Mesenchymal stem cell (in vitro differentiated cells and primary cell): ENCODE measurements at regions not wholly inside any gene's neighbourhood (a gene's known extent, or its start where the extent isn't known, plus 50 kb on each side); places are given as distances from the start of the nearest gene placed in this dataset.

Experiments used
- DNase-seq: peaks from one replicate; pipeline ENCODE4 v3.0.0-alpha.2; 2013
- H2AFZ ChIP-seq: one replicate; pipeline ENCODE4 v1.6.1; 2013; ENCODE audit warnings: low read depth, mild to moderate bottlenecking, control low read depth, inconsistent platforms, low read length, moderate library complexity
- H2AK5ac ChIP-seq: 2 replicates; pipeline ENCODE4 v1.6.1; 2013; ENCODE audit warnings: low read length, moderate library complexity, mild to moderate bottlenecking, inconsistent platforms; ENCODE audit not compliant: severe bottlenecking
- H2BK120ac ChIP-seq: one replicate; pipeline ENCODE4 v1.6.1; 2013; ENCODE audit warnings: low read depth, mild to moderate bottlenecking, inconsistent platforms, low read length, moderate library complexity
- H2BK12ac ChIP-seq, 2 experiments: one replicate each; pipeline ENCODE4 v1.6.1; 2013; ENCODE audit warnings: inconsistent platforms in 2 of 2, low read length in 2 of 2, mild to moderate bottlenecking in 2 of 2, moderate library complexity in 2 of 2, control low read depth in 1 of 2
- H2BK15ac ChIP-seq: one replicate; pipeline ENCODE4 v1.6.1; 2013; ENCODE audit warnings: mild to moderate bottlenecking, low read depth, inconsistent platforms; ENCODE audit not compliant: poor library complexity, severe bottlenecking
- H2BK5ac ChIP-seq: 2 replicates; pipeline ENCODE4 v1.6.1; 2013; ENCODE audit warnings: low read depth, mild to moderate bottlenecking, low read length, control low read depth, inconsistent platforms; ENCODE audit not compliant: poor library complexity, severe bottlenecking
- H3K14ac ChIP-seq, 2 experiments: one replicate each; pipeline ENCODE4 v1.6.1; 2013; ENCODE audit warnings: inconsistent platforms in 2 of 2, low read length in 2 of 2, control low read depth in 1 of 2, mild to moderate bottlenecking in 1 of 2, moderate library complexity in 1 of 2
- H3K18ac ChIP-seq, 2 experiments: one replicate each; pipeline ENCODE4 v1.6.1; 2013; ENCODE audit warnings: inconsistent platforms in 2 of 2, low read length in 2 of 2, control low read depth in 1 of 2, low read depth in 1 of 2, mild to moderate bottlenecking in 1 of 2
- H3K23ac ChIP-seq, 2 experiments: one replicate each; pipeline ENCODE4 v1.6.1; 2013; ENCODE audit warnings: inconsistent platforms in 2 of 2, low read length in 2 of 2, mild to moderate bottlenecking in 2 of 2, moderate library complexity in 2 of 2, control low read depth in 1 of 2
- H3K27ac ChIP-seq: 2 replicates; pipeline ENCODE4 v1.5.1; 2013; ENCODE audit warnings: mild to moderate bottlenecking, moderate library complexity, low read length, control low read depth, inconsistent platforms; ENCODE audit not compliant: poor library complexity, severe bottlenecking
- H3K27me3 ChIP-seq, 2 experiments: 2 replicates each; pipeline versions ENCODE4 v1.6.1 to v1.7.0; 2013; ENCODE audit warnings: low read length in 2 of 2, mild to moderate bottlenecking in 2 of 2, moderate library complexity in 2 of 2, control low read depth in 1 of 2, inconsistent platforms in 1 of 2; ENCODE audit not compliant: control insufficient read depth in 1 of 2, insufficient read depth in 1 of 2
- H3K36me3 ChIP-seq, 2 experiments: 2 replicates each; pipeline versions ENCODE4 v1.6.1 to v1.7.0; 2013; ENCODE audit warnings: low read length in 2 of 2, control low read depth in 1 of 2, inconsistent platforms in 1 of 2, low read depth in 1 of 2, mild to moderate bottlenecking in 1 of 2; ENCODE audit not compliant: insufficient read depth in 2 of 2, control insufficient read depth in 1 of 2
- H3K4ac ChIP-seq, 2 experiments: one replicate each; pipeline ENCODE4 v1.6.1; 2013; ENCODE audit warnings: inconsistent platforms in 2 of 2, low read length in 2 of 2, mild to moderate bottlenecking in 2 of 2, moderate library complexity in 2 of 2, control low read depth in 1 of 2, low read depth in 1 of 2
- H3K4me1 ChIP-seq: 2 replicates; pipeline ENCODE4 v1.6.1; 2013; ENCODE audit warnings: low read depth, low read length, control low read depth; ENCODE audit not compliant: control insufficient read depth, insufficient read depth
- H3K4me2 ChIP-seq: 2 replicates; pipeline ENCODE4 v1.6.1; 2013; ENCODE audit warnings: low read length, mild to moderate bottlenecking, inconsistent platforms; ENCODE audit not compliant: poor library complexity, severe bottlenecking
- H3K4me3 ChIP-seq, 2 experiments: 2 replicates each; pipeline versions ENCODE4 v1.5.1 to v1.7.0; 2013; ENCODE audit warnings: low read length in 2 of 2, mild to moderate bottlenecking in 2 of 2, control low read depth in 1 of 2, low read depth in 1 of 2; ENCODE audit not compliant: insufficient read depth in 1 of 2
- H3K79me1 ChIP-seq: replicated peaks from 2 replicates; pipeline ENCODE4 v1.6.1; 2013; ENCODE audit warnings: mild to moderate bottlenecking, control low read depth, low read length, inconsistent platforms; ENCODE audit not compliant: poor library complexity, severe bottlenecking
- H3K9ac ChIP-seq: 2 replicates; pipeline ENCODE4 v1.7.0; 2013; ENCODE audit warnings: mild to moderate bottlenecking, low read length, moderate library complexity
- H3K9me3 ChIP-seq: 2 replicates; pipeline ENCODE4 v1.7.0; 2013; ENCODE audit warnings: mild to moderate bottlenecking, low read length; ENCODE audit not compliant: control insufficient read depth
- H4K8ac ChIP-seq: one replicate; pipeline ENCODE4 v1.6.1; 2013; ENCODE audit warnings: inconsistent platforms, mild to moderate bottlenecking, low read length, moderate library complexity
- H4K91ac ChIP-seq: one replicate; pipeline ENCODE4 v1.6.1; 2013; ENCODE audit warnings: mild to moderate bottlenecking, low read length, inconsistent platforms
- WGBS: methylation state at CpG from one replicate; pipeline ENCODE4 v1.1.7; 2013; ENCODE audit warnings: mixed read lengths; 5-methylcytosine and 5-hydroxymethylcytosine counted together

GRCh38 chr13:48167866-48168265 lies 65.1 kb upstream of the ITM2B start:
- Histone ChIP-seq H3K14ac (no peak overlapping the region), H3K9me3 (no peaks in the 10 kb centered on the region), H2BK5ac (no peak overlapping the region), H3K23ac (no peak overlapping the region), H3K27ac (no peak overlapping the region), H3K79me1 (no peaks in the 10 kb centered on the region), H3K4ac (no peak overlapping the region), H2AK5ac (no peak overlapping the region), H3K9ac (no peak overlapping the region), H3K4me1 (no peaks in the 10 kb centered on the region), H2BK120ac (no peak overlapping the region), H3K36me3 (no peaks in the 10 kb centered on the region), H3K27me3 (no peaks in the 10 kb centered on the region), H3K4me2 (no peak overlapping the region), H2AFZ (no peak overlapping the region), H4K8ac (no peak overlapping the region), H3K18ac (no peak overlapping the region), H3K4me3 (no peak overlapping the region), H4K91ac (no peak overlapping the region), H2BK15ac (no peak overlapping the region), H2BK12ac (no peak overlapping the region)
- 89% methylated on average over 5 of the region's 5 CpGs for WGBS
- no peak for DNase-seq

DNA sequence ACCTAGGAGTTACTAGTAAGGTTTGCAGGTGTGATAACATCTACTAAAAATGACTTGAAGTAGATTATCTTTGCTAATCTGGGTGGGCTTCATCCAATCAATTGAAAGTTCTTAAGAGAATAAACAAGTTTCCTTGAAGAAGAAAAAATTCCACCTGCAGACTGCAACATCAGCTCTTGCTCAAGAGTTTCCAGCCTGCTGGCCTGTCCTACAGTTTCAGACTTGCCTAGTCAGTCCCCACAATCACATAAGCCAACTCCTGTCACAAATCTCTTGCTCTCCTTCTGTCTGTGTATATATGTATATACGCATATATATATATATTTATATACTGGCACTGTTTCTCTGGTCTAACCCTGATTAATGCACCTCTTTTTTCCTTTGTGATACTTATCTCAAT lies 67.3 kb upstream of the ITM2B start:
- no peaks in the 10 kb centered on the region for H3K27me3 ChIP-seq
- H3K23ac ChIP-seq: no peak overlapping the region
- no peak overlapping the region for H2BK15ac ChIP-seq
- no peaks in the 10 kb centered on the region for H3K9me3 ChIP-seq
- H3K18ac ChIP-seq: no peak overlapping the region
- no peak overlapping the region for H3K4ac ChIP-seq
- H4K8ac ChIP-seq: no peak overlapping the region
- no peak overlapping the region for H3K27ac ChIP-seq
- H3K79me1 ChIP-seq: no peaks in the 10 kb centered on the region
- no peak overlapping the region for H2BK120ac ChIP-seq
- no peaks in the 10 kb centered on the region for H3K36me3 ChIP-seq
- no peak overlapping the region for H2BK5ac ChIP-seq
- H3K4me2 ChIP-seq: no peak overlapping the region
- H4K91ac ChIP-seq: no peak overlapping the region
- no peak overlapping the region for H3K4me3 ChIP-seq
- H3K14ac ChIP-seq: no peak overlapping the region
- H3K9ac ChIP-seq: no peak overlapping the region
- DNase-seq: no peak
- H3K4me1 ChIP-seq: peaks cover 4% of the 10 kb centered on the region
- H2BK12ac ChIP-seq: no peak overlapping the region
- H2AFZ ChIP-seq: no peak overlapping the region
- WGBS: no CpG with 5 or more reads among the region's 1 CpG
- H2AK5ac ChIP-seq: no peak overlapping the region

GRCh38 chr13:48165063-48165462 lies 67.9 kb upstream of the ITM2B start:
- no peak overlapping the region for H2BK5ac ChIP-seq
- no peaks in the 10 kb centered on the region for H3K36me3 ChIP-seq
- H2AFZ ChIP-seq: no peak overlapping the region
- peaks cover 4% of the 10 kb centered on the region for H3K4me1 ChIP-seq
- no peaks in the 10 kb centered on the region for H3K79me1 ChIP-seq
- no peak overlapping the region for H3K9ac ChIP-seq
- no peak overlapping the region for H3K14ac ChIP-seq
- H2AK5ac ChIP-seq: no peak overlapping the region
- H2BK15ac ChIP-seq: no peak overlapping the region
- no peak overlapping the region for H2BK120ac ChIP-seq
- no peak overlapping the region for H3K4ac ChIP-seq
- no peaks in the 10 kb centered on the region for H3K27me3 ChIP-seq
- no peak overlapping the region for H4K8ac ChIP-seq
- no peak for DNase-seq
- no peak overlapping the region for H4K91ac ChIP-seq
- no peak overlapping the region for H3K4me2 ChIP-seq
- H2BK12ac ChIP-seq: no peak overlapping the region
- H3K23ac ChIP-seq: no peak overlapping the region
- whole genome bisulfite sequencing: no CpG with 5 or more reads among the region's 1 CpG
- no peaks in the 10 kb centered on the region for H3K9me3 ChIP-seq
- no peak overlapping the region for H3K4me3 ChIP-seq
- no peak overlapping the region for H3K27ac ChIP-seq
- H3K18ac ChIP-seq: no peak overlapping the region

DNA sequence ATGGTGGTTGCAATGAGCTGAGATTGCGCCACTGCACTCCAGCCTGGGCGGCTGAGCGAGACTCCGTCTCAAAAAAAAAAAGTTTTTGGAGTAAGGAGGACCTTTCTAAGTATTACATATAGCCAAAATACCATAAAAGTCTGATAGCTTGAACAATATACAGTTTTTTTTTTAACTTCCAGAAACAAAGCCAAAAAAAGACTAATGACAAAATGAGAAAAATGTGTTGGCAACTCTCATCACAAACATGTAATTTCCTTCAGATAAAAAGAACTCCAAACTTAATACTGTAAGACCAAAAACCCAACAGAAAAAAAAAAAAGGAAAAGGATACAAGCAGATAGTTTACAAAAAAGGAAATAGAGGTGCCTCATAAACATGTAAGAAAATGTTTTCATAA lies 68.2 kb upstream of the MED4 start:
- no peak overlapping the region for H3K14ac ChIP-seq
- H3K79me1 ChIP-seq: no peaks in the 10 kb centered on the region
- H2AFZ ChIP-seq: no peak overlapping the region
- no peak overlapping the region for H3K23ac ChIP-seq
- no peak overlapping the region for H3K18ac ChIP-seq
- H3K4me1 ChIP-seq: peaks cover 13% of the 10 kb centered on the region
- DNase-seq: no peak
- no peak overlapping the region for H2BK120ac ChIP-seq
- no peak overlapping the region for H2AK5ac ChIP-seq
- H3K9me3 ChIP-seq: no peaks in the 10 kb centered on the region
- no peak overlapping the region for H2BK5ac ChIP-seq
- H3K4me2 ChIP-seq: no peak overlapping the region
- H3K4ac ChIP-seq: no peak overlapping the region
- no CpG with 5 or more reads among the region's 4 CpGs for WGBS
- no peak overlapping the region for H3K4me3 ChIP-seq
- H4K91ac ChIP-seq: no peak overlapping the region
- no peak overlapping the region for H4K8ac ChIP-seq
- H3K27ac ChIP-seq: no peak overlapping the region
- H3K27me3 ChIP-seq: no peaks in the 10 kb centered on the region
- H2BK12ac ChIP-seq: no peak overlapping the region
- peak overlapping the region; percentile 25 for H3K9ac ChIP-seq
- H2BK15ac ChIP-seq: no peak overlapping the region
- no peaks in the 10 kb centered on the region for H3K36me3 ChIP-seq
